Stromal cell of bone marrow (primary cell): ENCODE measurements at regions not wholly inside any gene's neighbourhood (a gene's known extent, or its start where the extent isn't known, plus 50 kb on each side); places are given as distances from the start of the nearest gene placed in this dataset.

ENCODE experiments used
- DNase-seq: peaks from one replicate; pipeline ENCODE4 v3.0.0-alpha.2; 2012; ENCODE audit warnings: low read depth

DNA sequence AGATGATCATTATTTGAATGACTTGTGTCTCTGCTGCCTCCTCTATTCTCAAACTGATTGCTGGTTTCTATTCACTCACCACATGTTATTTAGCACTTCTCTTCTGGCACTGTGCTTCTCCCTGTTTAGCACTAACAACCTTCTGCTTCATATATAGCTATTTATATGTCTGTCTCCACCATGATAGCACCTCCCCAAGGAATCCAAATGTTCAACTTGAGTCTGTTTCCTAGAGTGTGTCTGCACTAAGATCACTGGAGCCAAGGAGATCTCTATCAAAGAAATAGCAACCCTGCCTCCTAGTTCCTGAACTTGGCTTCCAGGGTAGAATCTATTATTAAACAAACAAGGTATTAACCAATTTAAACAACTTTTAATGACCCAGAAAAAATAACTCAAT lies 104.5 kb downstream of the CYP26A1 start:
- DNase-seq = no peak

DNA sequence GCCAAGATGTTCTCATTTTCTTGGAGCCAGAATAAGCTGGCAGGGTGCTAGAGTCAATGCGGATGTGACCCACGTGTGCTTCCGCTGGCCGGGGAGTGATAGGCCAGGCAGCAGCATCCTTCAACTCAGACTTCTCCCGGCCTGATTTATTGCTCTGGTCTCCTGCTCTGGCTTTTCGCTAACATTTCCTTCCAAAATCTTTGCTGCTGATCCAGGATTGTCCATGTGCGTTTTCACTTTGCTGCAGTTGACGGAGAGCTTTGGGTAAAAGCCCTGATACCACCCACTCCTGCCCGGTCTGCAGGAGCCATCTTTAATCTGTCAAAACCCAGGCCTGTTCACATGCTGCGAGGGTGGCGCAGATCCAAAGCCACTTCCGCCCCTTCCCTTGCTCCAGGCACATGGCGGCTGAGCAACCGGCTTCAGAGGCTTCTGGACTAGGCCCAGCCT lies 106.8 kb downstream of the CYP26A1 start:
- DNase-seq = peak; percentile 47

GRCh38 chr10:93181271-93182048 lies 107.8 kb downstream of the CYP26A1 start:
- no peak for DNase-seq

DNA sequence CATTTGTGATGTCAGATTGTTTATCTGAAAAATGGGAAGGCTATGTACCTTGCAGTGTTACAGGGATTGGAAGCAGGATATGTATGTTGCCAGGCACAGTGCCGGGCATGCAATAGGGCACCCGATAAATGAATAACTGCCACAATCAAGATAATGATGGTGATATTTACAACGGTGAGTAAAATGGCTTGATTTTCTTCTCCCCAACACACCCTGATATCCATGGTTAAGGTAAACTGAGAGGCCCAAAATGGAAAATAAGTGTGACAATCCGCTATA lies 108.3 kb downstream of the CYP26A1 start:
- DNase-seq = no peak

DNA sequence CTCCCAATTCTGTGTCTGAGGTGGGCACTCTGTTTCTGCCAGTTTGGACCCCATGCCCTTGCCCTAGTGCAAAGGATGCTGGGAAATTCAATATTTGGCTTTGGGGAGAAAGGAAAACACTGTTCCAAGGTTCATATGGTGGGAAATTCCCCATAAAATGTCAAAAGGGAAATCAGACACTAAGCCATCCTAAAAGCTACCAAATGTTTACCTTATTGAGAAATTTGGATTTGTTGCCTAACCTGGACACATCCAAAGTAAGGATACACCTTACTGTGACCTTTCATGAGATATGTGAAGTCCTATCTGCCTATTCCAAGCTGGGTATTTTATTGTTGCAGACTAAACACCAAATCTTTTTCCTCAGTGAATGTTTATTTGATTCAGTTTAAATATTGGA lies 109.1 kb downstream of the CYP26A1 start:
- no peak for DNase-seq

GRCh38 chr10:93186653-93187052 lies 113.0 kb downstream of the CYP26A1 start:
- peak; percentile 73 for DNase-seq

GRCh38 chr10:93189944-93190343 lies 116.3 kb downstream of the CYP26A1 start:
- no peak for DNase-seq

DNA sequence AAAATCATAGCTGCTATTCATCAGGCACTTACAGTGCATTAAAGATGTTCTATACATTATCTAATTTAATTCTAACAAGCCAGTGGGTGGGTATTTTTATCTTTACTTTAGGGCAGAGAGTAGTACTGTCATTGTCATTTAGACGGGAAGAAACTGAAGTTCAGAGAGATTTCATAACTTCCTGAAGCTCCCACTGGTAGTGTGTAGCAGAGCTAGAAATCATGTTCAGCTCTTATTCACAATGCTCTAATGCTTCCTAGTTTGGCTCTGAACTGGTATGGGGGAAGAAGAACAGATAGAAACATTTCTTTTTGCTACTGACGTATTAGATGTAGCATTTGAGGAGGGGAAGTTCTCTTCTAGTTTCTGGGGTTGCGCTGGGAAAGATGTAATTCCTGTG lies 116.7 kb downstream of the CYP26A1 start:
- DNase-seq = no peak

DNA sequence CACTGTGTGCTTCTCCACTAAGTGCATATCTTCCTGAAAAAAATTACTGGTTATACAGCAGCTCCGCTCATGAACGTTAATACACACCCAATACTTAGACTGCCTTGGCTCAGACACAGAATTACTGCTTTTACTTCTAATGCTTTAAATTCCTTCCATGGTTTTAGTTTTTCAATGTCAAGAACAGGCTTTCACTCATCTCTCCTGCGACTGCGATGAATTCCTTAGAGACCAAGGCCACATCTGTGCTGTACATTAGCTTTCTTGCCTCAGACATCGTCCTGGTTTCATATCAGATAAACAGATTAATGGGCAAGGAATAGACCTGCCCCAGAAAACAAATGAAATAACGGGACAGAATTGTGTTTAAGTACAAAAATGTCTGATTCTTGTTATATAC lies 120.2 kb downstream of the CYP26A1 start:
- DNase-seq = no peak

- DNase-seq = no peak
These were observed 124.9 kb downstream of the CYP26A1 start for GRCh38 chr10:93198401-93199131.

DNA sequence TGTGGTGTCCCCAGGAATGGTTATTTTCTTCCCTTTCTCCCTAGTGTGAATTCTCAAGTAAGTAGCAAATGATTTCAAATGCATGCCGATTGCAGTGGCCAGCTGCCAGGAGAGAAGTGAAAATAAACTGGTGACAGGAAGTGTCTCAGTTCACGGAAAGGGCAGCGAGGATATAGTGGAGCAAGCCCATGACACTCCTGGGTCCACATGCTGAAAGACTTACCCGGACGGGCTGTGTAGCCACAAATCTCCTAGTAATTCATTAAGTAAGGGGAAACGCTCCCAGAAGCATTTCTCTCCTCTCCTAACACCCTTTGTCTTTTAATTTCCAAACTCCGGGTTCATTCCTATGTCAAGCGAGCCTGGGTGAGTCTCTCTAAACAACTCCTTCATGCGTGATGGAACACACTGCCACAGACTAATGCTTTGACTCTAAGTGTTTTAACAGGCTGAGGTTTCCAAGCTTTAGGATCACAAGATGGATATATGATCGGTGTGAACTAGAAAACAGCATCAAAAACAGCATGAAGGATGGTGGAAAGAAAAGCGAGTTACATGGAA lies 125.6 kb downstream of the CYP26A1 start:
- peak; percentile 53 for DNase-seq

DNA sequence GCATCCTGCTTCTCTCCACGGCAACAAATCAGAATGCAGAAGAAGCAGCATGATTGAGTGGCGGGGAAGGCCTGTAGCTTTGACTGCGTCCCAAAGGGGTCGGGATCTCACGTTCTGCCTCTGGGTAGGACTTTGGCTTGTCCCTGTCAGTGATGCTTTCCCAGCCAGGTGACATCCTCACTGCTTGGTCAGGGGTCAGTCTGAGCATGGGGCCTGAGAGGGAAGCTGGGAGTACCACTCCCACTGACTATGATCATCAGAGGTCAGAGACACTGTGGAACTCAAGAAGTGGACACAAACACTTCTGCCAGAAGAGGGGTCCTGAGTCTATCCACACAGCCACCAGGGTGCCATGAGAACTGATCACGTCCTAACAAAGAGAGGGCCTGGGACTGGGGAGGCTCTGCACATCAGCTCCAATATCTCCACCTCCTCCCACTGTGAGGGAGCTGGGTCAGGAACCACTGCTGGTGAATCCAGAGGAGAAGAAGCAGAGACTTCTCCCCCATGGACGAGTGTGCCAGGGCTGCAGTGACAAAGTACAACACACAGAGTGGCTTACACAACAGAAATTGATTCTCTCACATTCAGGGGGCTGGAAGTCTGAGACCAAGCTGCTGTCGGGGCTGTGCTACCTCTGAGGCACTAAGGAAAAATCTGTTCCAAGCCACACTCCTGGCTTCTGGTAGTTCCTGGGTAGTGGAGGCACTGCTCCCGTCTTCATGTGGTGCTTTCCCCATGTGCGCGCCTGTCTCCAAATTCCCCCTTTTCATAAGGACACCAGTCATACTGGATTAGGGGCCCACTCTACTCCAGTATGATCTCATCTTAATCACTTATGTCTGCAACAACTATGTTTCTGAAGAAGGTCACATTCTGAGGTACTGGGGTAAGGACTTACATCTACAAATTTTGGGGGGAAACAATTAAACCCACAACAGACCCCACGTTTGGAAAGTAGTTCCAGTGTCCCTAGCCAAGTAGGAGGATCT lies 131.1 kb downstream of the CYP26A1 start:
- DNase-seq = no peak

- DNase-seq = no peak
These were observed 133.0 kb downstream of the CYP26A1 start for GRCh38 chr10:93206652-93207051.

DNA sequence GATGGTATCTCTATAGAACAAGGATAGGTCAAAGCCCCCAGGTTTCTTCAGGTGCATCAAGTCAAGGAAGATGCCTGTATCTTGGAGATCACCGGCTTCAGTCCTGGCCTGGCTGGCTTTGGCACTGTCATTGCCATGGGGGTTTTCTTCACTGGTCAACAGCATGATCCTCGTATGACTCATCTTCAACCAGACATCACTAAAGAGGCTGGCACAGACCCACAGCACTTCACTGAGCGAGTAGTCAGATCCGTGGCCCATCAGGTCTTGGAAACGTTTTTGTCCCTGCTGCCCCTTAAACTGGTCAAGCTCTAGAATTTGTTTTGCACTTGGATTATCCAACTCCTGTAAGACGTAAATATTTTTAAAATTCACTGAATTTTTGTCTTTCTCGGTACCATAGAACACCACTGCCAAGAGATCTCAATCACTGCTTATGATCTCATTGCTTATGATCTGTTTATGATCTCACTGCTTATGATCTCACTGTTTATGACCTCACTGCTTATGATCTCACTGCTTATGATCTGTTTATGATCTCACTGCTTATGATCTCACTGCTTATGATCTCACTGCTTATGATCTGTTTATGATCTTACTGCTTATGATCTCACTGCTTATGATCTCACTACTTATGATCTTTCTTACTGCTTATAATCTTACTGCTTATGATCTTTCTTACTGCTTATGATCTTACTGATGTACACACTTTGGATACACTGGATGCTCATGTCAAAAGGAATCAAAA lies 135.2 kb downstream of the CYP26A1 start:
- DNase-seq = no peak

- no peak for DNase-seq
These were observed 138.3 kb downstream of the CYP26A1 start for GRCh38 chr10:93211991-93212390.

GRCh38 chr10:93215312-93215711 lies 141.6 kb downstream of the CYP26A1 start:
- DNase-seq = no peak

- no peak for DNase-seq
These were observed 142.8 kb downstream of the CYP26A1 start for GRCh38 chr10:93216341-93216985.

- no peak for DNase-seq
These were observed 144.7 kb downstream of the CYP26A1 start for GRCh38 chr10:93218386-93218785.

DNA sequence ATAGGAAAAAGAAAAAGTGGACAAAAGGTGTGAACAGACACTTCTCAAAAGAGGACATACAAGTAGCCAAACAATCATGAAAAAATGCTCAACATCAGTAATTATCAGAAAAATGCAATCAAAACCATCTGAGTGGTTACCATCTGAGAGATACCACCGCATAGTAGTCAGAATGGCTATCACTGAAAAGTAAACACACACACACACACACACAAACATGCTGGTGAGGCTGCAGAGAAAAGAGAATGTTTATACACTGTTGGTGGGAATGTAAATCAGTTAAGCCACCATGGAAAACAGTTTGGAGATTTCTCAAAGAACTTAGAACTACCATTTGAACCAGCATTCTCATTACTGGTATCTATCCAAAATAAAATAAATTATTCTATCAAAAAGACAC lies 145.7 kb downstream of the CYP26A1 start:
- DNase-seq = no peak

DNA sequence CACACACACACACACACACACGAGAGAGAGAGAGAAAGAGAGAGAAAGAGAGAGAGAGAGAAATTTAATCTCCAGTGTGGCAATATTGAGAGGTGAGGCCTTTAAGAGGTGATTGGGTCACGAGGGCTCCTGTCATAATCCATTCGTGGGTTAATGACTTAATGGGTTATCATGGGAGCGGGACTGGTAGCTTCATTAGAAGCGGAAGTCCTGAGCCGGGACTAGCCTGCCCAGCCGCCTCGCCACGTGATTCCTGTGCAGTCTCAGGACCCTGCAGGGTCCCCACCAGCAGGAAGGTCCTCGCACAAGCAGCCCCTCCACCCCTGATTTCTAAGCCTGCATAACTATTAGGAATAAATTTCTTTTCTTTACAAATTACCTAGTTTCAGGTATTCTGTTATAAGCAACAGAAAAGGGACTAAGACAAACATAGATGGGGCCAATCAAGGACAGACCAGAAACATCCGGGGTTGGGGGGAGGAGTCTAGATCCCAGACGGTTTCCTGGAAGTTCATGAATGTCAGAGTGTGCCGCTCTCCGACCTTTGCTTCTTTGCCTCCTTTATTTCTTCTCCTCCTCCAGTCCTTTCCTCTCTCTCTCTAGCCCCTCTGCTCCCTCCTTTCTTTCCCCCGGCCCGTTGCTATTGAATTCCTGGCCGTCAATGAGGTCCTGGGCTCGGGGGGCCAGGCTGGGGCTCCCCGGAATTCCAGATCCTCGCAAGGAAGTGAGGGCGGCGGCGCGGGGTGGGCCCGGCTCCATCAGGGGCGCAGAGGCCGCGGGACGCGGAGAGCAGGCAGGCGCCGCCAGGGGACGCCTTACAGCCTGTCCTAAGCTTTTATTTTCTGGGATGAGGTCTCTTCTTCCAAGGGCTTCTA lies 146.8 kb downstream of the CYP26A1 start:
- DNase-seq = no peak
